Skeletal muscle tissue (tissue), 3 donors: ENCODE measurements at regions not wholly inside any gene's neighbourhood (a gene's known extent, or its start where the extent isn't known, plus 50 kb on each side); places are given as distances from the start of the nearest gene placed in this dataset.
"Not testable (repeated sequence)": the region's sequence is repeated elsewhere in the genome, so short reads cannot be mapped to it uniquely, and the experiment has no call there.

Experiments used
- H3K27ac ChIP-seq: one replicate; pipeline ENCODE4 v1.7.0; 2013; ENCODE audit warnings: mild to moderate bottlenecking, low read depth, low read length, inconsistent platforms
- H3K27me3 ChIP-seq, 3 donors: one replicate each; pipeline ENCODE4 v1.7.0; 2013; ENCODE audit warnings: low read length in 3 of 3; ENCODE audit not compliant: control insufficient read depth in 3 of 3, insufficient read depth in 3 of 3
- H3K36me3 ChIP-seq, 3 donors: one replicate each; pipeline ENCODE4 v1.7.0; 2013; ENCODE audit warnings: low read length in 3 of 3; ENCODE audit not compliant: control insufficient read depth in 3 of 3, insufficient read depth in 3 of 3
- H3K4me1 ChIP-seq, 3 donors: one replicate each; pipeline ENCODE4 v1.7.0; 2013; ENCODE audit warnings: low read length in 3 of 3, mild to moderate bottlenecking in 3 of 3; ENCODE audit not compliant: control insufficient read depth in 3 of 3, insufficient read depth in 3 of 3
- H3K4me3 ChIP-seq, 3 donors: one replicate each; pipeline ENCODE4 v1.7.0; 2013; ENCODE audit warnings: low read length in 3 of 3
- H3K9ac ChIP-seq, 3 donors: one replicate each; pipeline ENCODE4 v1.7.0; 2013; ENCODE audit warnings: low read length in 3 of 3, mild to moderate bottlenecking in 3 of 3, moderate library complexity in 2 of 3, low read depth in 1 of 3
- H3K9me3 ChIP-seq, 3 donors: one replicate each; pipeline ENCODE4 v1.7.0; 2013; ENCODE audit warnings: low read length in 3 of 3; ENCODE audit not compliant: control insufficient read depth in 3 of 3
- donor health status: Osteomylitis.

DNA sequence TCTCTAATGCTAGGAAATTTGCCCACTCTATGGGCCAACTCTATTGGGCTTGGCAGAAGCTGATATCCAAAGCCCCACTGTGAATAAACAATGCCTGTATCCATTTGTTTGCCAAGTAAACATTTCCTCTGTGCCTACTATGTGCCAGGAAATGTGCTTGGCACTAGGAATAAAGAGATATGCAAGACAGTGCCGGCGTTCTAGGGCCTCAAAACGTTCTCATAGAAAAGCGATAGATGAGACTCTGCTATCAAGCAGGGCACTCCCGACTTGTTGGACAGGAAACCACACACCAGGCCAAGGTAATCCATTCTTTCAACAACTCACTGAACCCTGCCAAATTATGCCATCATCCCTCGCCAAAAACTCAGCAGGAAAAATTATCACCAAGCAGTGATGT, 196.7 kb downstream of the IPMK start:
- Histone ChIP-seq H3K36me3 (no peaks in the 10 kb centered on the region), H3K4me1 (no peaks in the 10 kb centered on the region), H3K27me3 (no peaks in the 10 kb centered on the region), H3K9me3 (no peaks in the 10 kb centered on the region), H3K4me3 (no peak overlapping the region), H3K27ac (no peak overlapping the region), H3K9ac (no peak overlapping the region)

DNA sequence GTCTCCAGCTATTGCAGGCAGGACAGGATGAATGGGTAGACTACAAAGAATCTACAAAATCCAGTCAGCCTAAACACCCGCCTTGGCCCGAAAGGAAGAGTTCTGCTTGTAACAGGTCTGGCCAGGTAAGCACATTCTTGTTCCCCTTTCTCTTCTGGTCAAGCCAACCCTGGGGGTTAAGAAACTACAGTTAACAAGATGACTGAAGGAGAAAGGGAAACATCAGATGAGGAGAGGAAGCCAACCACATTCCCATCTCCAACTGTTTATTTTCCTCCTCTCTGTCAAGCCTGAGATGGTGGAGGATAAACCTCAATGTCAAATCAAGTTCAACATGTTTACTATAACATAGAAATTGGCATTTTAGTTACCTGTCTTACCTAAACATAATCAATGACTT, 198.9 kb downstream of the IPMK start:
- Histone ChIP-seq H3K9ac (no peak overlapping the region), H3K27ac (no peak overlapping the region), H3K4me3 (no peak overlapping the region), H3K4me1 (no peaks in the 10 kb centered on the region), H3K36me3 (no peaks in the 10 kb centered on the region), H3K27me3 (no peaks in the 10 kb centered on the region), H3K9me3 (no peaks in the 10 kb centered on the region)

DNA sequence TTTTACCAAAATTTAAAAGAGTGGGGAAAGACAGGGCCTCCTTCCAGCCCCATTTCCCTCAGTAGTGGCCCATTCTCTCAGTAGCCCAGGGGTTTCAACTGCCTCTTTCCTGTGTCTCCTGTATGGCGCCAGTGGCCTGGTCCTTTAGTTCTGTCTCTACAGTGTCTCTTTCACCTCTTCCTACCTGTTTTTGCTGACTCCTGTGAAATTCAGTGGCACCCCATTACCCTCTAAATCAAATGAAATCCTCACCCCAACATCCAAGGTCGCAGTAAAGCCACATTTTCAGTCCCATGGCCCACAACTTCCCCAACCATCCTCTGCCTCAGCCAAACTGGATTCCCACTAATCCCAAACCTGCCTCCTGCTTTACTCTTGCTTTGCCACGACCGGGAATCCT, 200.7 kb downstream of the IPMK start:
- H3K27ac ChIP-seq, result no peak overlapping the region
- H3K36me3 ChIP-seq, result no peaks in the 10 kb centered on the region
- no peak overlapping the region for H3K4me3 ChIP-seq
- no peaks in the 10 kb centered on the region for H3K9me3 ChIP-seq
- no peak overlapping the region for H3K9ac ChIP-seq
- H3K4me1 ChIP-seq, result no peaks in the 10 kb centered on the region
- no peaks in the 10 kb centered on the region for H3K27me3 ChIP-seq

DNA sequence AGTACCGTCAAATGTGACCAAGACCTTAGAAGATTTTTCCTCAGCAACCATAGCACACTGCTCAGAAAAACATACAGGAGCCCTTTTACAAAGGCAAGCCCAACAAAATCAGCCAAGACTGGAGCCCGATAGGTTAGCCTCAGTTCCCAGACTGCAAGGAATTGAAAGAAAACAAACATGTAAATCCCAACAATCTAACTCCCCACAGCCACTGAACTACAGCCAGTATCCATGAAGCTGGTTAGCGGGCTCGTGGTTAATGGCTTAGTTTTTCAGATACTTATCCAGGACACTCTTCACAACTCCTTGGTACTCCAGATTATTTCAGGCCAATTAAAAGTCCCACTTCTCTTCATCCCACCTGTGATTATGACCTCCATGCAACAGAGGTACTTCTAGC, 201.6 kb downstream of the IPMK start:
- no peak overlapping the region for H3K4me3 ChIP-seq
- no peak overlapping the region for H3K27ac ChIP-seq
- H3K36me3 ChIP-seq, result no peaks in the 10 kb centered on the region
- no peaks in the 10 kb centered on the region for H3K4me1 ChIP-seq
- no peaks in the 10 kb centered on the region for H3K27me3 ChIP-seq
- H3K9ac ChIP-seq, result no peak overlapping the region
- no peaks in the 10 kb centered on the region for H3K9me3 ChIP-seq

DNA sequence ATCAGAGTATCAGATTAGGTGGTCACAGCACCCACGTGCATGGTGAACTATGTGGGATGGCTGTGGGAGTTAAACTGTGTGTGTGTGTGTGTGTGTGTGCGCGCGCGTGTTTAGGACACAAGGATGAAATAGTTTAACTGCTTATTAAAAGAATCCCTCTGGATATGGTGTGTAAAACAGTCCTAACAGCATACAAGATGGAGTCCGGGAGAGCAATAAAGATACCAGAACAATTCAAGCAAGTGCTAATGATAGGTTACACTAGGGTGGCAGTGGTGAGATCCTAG, 202.2 kb downstream of the IPMK start:
- Histone ChIP-seq H3K4me3 (no peak overlapping the region), H3K4me1 (no peaks in the 10 kb centered on the region), H3K9me3 (no peaks in the 10 kb centered on the region), H3K27ac (no peak overlapping the region), H3K27me3 (no peaks in the 10 kb centered on the region), H3K9ac (no peak overlapping the region), H3K36me3 (no peaks in the 10 kb centered on the region)

DNA sequence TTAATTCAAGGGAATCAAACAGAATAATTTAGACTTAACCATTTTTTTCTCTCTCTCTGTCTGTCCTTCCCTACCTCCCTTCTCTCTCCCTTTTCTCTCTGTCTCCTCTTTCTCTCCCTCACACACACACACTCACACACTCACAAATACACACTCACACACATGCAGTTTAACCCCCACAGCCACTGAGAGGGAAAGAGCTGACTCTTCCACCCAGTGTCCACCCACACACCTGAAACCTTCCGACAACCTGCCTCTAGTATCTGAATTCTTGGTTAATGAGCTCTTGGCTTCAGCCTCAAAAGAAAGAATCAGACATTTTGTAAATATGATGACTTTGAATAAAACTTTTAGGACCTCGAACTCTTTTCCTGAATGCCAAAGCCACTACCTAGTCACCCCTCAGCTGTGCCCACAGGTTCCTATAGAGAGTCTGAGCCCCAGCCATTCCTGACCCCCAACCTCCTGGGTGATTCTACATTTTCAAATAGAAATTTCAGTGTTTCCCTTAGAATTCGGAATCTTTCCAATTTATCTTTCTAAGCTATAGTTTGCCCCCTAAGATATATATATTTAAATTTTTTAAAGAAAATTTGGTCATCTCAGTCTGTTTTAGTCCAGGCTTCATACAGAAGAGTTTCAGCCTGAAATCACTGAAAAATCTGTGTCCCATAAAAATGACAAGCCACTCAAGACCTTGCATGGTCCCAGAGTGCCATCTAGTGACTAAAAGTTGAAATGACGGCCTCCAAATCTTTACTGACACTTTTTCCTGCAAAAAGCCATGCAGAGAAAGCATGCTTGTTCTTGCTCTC, 202.8 kb downstream of the IPMK start:
- Histone ChIP-seq H3K27ac (no peak overlapping the region), H3K36me3 (no peaks in the 10 kb centered on the region), H3K4me3 (no peak overlapping the region), H3K4me1 (no peaks in the 10 kb centered on the region), H3K27me3 (no peaks in the 10 kb centered on the region), H3K9me3 (no peaks in the 10 kb centered on the region), H3K9ac (no peak overlapping the region)

DNA sequence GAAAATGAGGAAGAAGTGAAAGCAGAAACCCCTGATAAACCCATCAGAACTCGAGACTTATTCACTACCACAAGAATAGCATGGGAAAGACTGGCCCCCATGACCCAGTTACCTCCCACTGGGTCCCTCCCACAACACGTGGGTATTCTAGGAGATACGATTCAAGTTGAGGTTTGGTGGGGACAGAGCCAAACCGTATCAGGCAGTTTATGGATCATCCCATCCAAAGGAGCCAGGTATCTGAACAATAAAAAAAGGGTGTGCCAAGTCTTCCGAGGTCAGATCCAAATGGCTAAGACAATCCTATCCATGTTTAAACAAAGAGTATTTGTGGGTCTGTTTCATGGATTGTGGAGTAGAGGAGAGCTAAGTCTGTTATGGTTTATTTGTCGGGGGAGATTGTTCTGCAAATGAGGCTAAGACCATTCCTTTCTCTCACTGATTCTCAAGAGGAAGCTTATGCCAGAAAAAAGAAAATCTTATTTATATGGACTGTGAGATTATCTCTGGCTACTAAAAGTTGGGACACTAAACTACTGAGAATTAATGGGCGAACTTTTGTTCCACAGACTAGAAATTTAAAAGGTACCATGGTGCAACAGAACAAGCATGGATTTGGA, 203.7 kb downstream of the IPMK start:
- Histone ChIP-seq H3K27ac (no peak overlapping the region), H3K36me3 (no peaks in the 10 kb centered on the region), H3K9me3 (no peaks in the 10 kb centered on the region), H3K9ac (no peak overlapping the region), H3K27me3 (no peaks in the 10 kb centered on the region), H3K4me3 (no peak overlapping the region), H3K4me1 (no peaks in the 10 kb centered on the region)

DNA sequence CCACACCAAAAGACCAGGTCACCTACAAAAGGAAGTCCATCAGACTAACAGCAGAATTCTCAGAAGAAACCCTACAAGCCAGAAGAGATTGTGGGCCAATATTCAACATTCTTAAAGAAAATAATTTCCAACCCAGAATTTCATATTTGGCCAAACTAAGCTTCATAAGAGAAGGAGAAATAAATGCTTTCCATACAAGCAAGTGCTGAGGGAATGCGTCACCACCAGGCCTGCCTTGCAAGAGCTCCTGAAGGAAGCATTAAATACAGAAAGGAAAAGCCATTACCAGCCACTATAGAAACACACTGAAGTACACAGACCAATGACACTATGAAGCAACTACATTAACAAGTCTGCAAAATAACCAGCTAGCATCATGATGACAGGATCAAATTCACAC, 209.0 kb downstream of the IPMK start:
- H3K27me3 ChIP-seq, H3K4me3 ChIP-seq, H3K36me3 ChIP-seq, H3K4me1 ChIP-seq, H3K9me3 ChIP-seq, H3K9ac ChIP-seq, H3K27ac ChIP-seq: not testable (repeated sequence)

DNA sequence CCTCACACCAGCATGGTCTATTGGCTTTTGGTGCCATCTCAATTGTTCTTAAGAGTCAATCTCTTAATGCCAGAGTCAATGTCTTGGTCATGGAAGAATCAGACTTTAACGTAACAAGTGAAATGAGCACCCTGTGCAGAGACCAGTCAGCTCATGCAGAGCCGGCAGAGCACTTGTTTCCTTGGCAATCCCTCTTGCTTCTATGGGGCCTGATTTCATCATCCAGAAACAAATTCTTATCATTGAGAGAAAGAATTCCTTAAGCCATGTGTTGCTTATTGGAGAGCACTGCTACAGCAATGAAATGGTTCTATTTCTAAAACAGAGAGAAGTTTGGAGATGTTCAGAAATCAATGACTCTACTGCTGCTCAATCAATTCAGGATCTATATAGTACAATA, 212.8 kb downstream of the IPMK start:
- no peak overlapping the region for H3K27ac ChIP-seq
- H3K36me3 ChIP-seq, result no peaks in the 10 kb centered on the region
- H3K9ac ChIP-seq, result no peak overlapping the region
- no peaks in the 10 kb centered on the region for H3K9me3 ChIP-seq
- H3K4me1 ChIP-seq, result no peaks in the 10 kb centered on the region
- H3K27me3 ChIP-seq, result no peaks in the 10 kb centered on the region
- no peak overlapping the region for H3K4me3 ChIP-seq

DNA sequence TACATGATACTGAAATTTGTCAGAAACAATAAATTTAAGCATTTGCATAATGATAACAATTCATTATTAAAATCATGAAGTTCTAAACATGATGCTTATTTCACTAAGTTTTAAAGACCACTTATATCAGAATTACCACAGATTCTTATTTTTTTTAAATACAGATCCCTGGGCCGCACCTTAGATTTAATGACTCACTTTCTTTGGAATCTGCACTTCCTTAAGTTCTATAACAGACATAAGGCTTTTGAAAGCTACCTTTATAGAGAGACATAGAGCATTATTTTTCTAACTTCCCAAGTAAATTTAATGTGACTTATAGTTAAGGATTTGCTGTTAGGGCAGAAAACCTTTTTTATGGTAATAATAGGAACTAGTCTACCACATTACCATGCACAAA, 214.9 kb downstream of the IPMK start:
- Histone ChIP-seq H3K36me3 (no peaks in the 10 kb centered on the region), H3K9ac (no peak overlapping the region), H3K9me3 (no peaks in the 10 kb centered on the region)

More for the DNA sequence above, 214.9 kb downstream of the IPMK start:
- H3K27ac ChIP-seq, result no peak overlapping the region
- no peak overlapping the region for H3K4me3 ChIP-seq
- no peaks in the 10 kb centered on the region for H3K4me1 ChIP-seq
- no peaks in the 10 kb centered on the region for H3K27me3 ChIP-seq
